GM19395 (cell line): ENCODE measurements at regions not wholly inside any gene's neighbourhood (a gene's known extent, or its start where the extent isn't known, plus 50 kb on each side); places are given as distances from the start of the nearest gene placed in this dataset.

Experiments
- ATAC-seq: cut with Tn5 transposase; IDR thresholded peaks from one replicate; pipeline ENCODE4 v1.9.1; 2021; ENCODE audit warnings: mild to moderate bottlenecking, moderate library complexity; ENCODE audit not compliant: unreplicated experiment

- ATAC-seq, result no peak
Observed at GRCh38 chr10:128367807-128368206, 241.6 kb upstream of the MKI67 start.

GRCh38 chr10:128369101-128369650, 243.0 kb upstream of the MKI67 start:
- ATAC-seq, result no peak

- peak; percentile 98 for ATAC-seq
Observed at GRCh38 chr10:128373071-128373749, 247.0 kb upstream of the MKI67 start.

- ATAC-seq, result no peak
Observed at GRCh38 chr10:128373831-128374230, 247.6 kb upstream of the MKI67 start.

- no peak for ATAC-seq
Observed at GRCh38 chr10:128375171-128375570, 248.9 kb upstream of the MKI67 start.

GRCh38 chr10:128377364-128377987, 251.3 kb upstream of the MKI67 start:
- no peak for ATAC-seq

GRCh38 chr10:128377988-128378387, 251.8 kb upstream of the MKI67 start:
- ATAC-seq, result no peak

- no peak for ATAC-seq
Observed at GRCh38 chr10:128380946-128381345, 254.7 kb upstream of the MKI67 start.

- ATAC-seq, result no peak
Observed at GRCh38 chr10:128382225-128382624, 256.0 kb upstream of the MKI67 start.

- ATAC-seq, result no peak
Observed at GRCh38 chr10:128384831-128385230, 258.6 kb upstream of the MKI67 start.

- no peak for ATAC-seq
Observed at GRCh38 chr10:128386231-128386630, 260.0 kb upstream of the MKI67 start.

GRCh38 chr10:128386816-128387604, 260.8 kb upstream of the MKI67 start:
- no peak for ATAC-seq

GRCh38 chr10:128390596-128390995, 264.4 kb upstream of the MKI67 start:
- ATAC-seq, result no peak

- no peak for ATAC-seq
Observed at GRCh38 chr10:128393546-128393945, 267.3 kb upstream of the MKI67 start.

GRCh38 chr10:128398118-128398517, 271.9 kb upstream of the MKI67 start:
- no peak for ATAC-seq

- ATAC-seq, result no peak
Observed at GRCh38 chr10:128398999-128399398, 272.8 kb upstream of the MKI67 start.

- ATAC-seq, result no peak
Observed at GRCh38 chr10:128400564-128400963, 274.3 kb upstream of the MKI67 start.

GRCh38 chr10:128405450-128405849, 279.2 kb upstream of the MKI67 start:
- ATAC-seq, result no peak

GRCh38 chr10:128411643-128412042, 285.4 kb upstream of the MKI67 start:
- ATAC-seq, result no peak

GRCh38 chr10:128414568-128414967, 288.3 kb upstream of the MKI67 start:
- ATAC-seq, result no peak

- ATAC-seq, result no peak
Observed at GRCh38 chr10:128416231-128416630, 290.0 kb upstream of the MKI67 start.

GRCh38 chr10:128417826-128418225, 291.6 kb upstream of the MKI67 start:
- ATAC-seq, result no peak
